GM23248 (cell line): ENCODE measurements at regions not wholly inside any gene's neighbourhood (a gene's known extent, or its start where the extent isn't known, plus 50 kb on each side); places are given as distances from the start of the nearest gene placed in this dataset.

ENCODE experiments used
- DNase-seq: peaks from one replicate; pipeline ENCODE4 v3.0.0-alpha.2; 2015
- H2AFZ ChIP-seq: fragments of 200-600 bp; sonication (generic); 2 replicates; pipeline ENCODE4 v1.6.1; 2016; ENCODE audit warnings: antibody characterized with exemption
- H3F3A ChIP-seq: fragments of 200-600 bp; sonication (generic); 2 replicates; pipeline ENCODE4 v1.6.1; 2016; ENCODE audit warnings: mild to moderate bottlenecking, antibody characterized with exemption, mixed run types; ENCODE audit not compliant: insufficient read depth
- H3K27ac ChIP-seq: fragments of 200-600 bp; sonication (generic); 2 replicates; pipeline ENCODE4 v1.5.1; 2016; ENCODE audit warnings: mild to moderate bottlenecking
- H3K27me3 ChIP-seq: fragments of 200-600 bp; sonication (generic); replicated peaks from 2 replicates; pipeline ENCODE4 v1.6.1; 2016; ENCODE audit warnings: mild to moderate bottlenecking; ENCODE audit not compliant: insufficient read depth
- H3K36me3 ChIP-seq: fragments of 200-600 bp; sonication (generic); 2 replicates; pipeline ENCODE4 v1.6.1; 2016; ENCODE audit warnings: low read depth, mild to moderate bottlenecking
- H3K4me1 ChIP-seq: fragments of 200-600 bp; sonication (generic); 2 replicates; pipeline ENCODE4 v1.6.1; 2016; ENCODE audit warnings: mild to moderate bottlenecking; ENCODE audit not compliant: insufficient read depth
- H3K4me2 ChIP-seq: fragments of 200-600 bp; sonication (generic); one replicate; pipeline ENCODE4 v1.6.1; 2016; ENCODE audit warnings: mild to moderate bottlenecking; ENCODE audit not compliant: unreplicated experiment
- H3K4me3 ChIP-seq: fragments of 200-600 bp; sonication (generic); 2 replicates; pipeline ENCODE4 v1.5.1; 2016; ENCODE audit warnings: mild to moderate bottlenecking
- H3K79me2 ChIP-seq: fragments of 200-600 bp; sonication (generic); 2 replicates; pipeline ENCODE4 v1.6.1; 2016; ENCODE audit warnings: mild to moderate bottlenecking; ENCODE audit not compliant: insufficient read depth
- H3K9ac ChIP-seq: fragments of 200-600 bp; sonication (generic); 2 replicates; pipeline ENCODE4 v1.6.1; 2016; ENCODE audit warnings: mild to moderate bottlenecking
- H3K9me2 ChIP-seq: fragments of 200-600 bp; sonication (generic); 2 replicates; pipeline ENCODE4 v1.6.1; 2016; ENCODE audit warnings: mixed run types, mild to moderate bottlenecking, moderate library complexity; ENCODE audit not compliant: insufficient read depth
- H3K9me3 ChIP-seq: fragments of 200-600 bp; sonication (generic); one replicate; pipeline ENCODE4 v1.6.1; 2017; ENCODE audit warnings: low read depth
- H4K20me1 ChIP-seq: fragments of 200-600 bp; sonication (generic); 2 replicates; pipeline ENCODE4 v1.6.0; 2016; ENCODE audit not compliant: insufficient read depth
- EZH2 ChIP-seq: fragments of 200-600 bp; sonication (generic); IDR thresholded peaks from 2 replicates; pipeline ENCODE4 v1.6.1; 2018; ENCODE audit warnings: antibody characterized with exemption, mild to moderate bottlenecking; ENCODE audit not compliant: insufficient read depth, poor library complexity, severe bottlenecking
- EZH2phosphoT487 ChIP-seq: fragments of 200-600 bp; sonication (generic); IDR thresholded peaks from 2 replicates; pipeline ENCODE4 v1.6.1; 2018; ENCODE audit warnings: antibody characterized with exemption, moderate library complexity, mild to moderate bottlenecking, low read depth; ENCODE audit not compliant: insufficient read depth
- WGBS, 2 experiments: methylation state at CpG; one replicate each; pipeline ENCODE4 v1.1.6; 2015 to 2017; ENCODE audit warnings: low lambda C conversion rate in 2 of 2, low coverage in 1 of 2; ENCODE audit errors: missing lambda C conversion rate in 2 of 2; 5-methylcytosine and 5-hydroxymethylcytosine counted together
- in situ Hi-C: fragments of 300-500 bp; cut with MboI; formaldehyde crosslinking; loops from 2 replicates; pipeline ENCODE4 v1.15.0; 2020

- no peak overlapping the region for H3K4me2 ChIP-seq
- no peak for DNase-seq
- no peaks in the 10 kb centered on the region for H3K9me3 ChIP-seq
- no peaks in the 10 kb centered on the region for H3F3A ChIP-seq
- no peak overlapping the region for H2AFZ ChIP-seq
- in situ Hi-C loops = no loop called here
- no peaks in the 10 kb centered on the region for H3K27me3 ChIP-seq
- no peak overlapping the region for H3K9ac ChIP-seq
- H3K79me2 ChIP-seq = no peaks in the 10 kb centered on the region
- H3K4me1 ChIP-seq = no peaks in the 10 kb centered on the region
- no peaks in the 10 kb centered on the region for H3K36me3 ChIP-seq
- H4K20me1 ChIP-seq = no peaks in the 10 kb centered on the region
- H3K27ac ChIP-seq = no peak overlapping the region
- TF ChIP-seq EZH2phosphoT487 = no peak
- no peak for TF ChIP-seq EZH2
- H3K4me3 ChIP-seq = no peak overlapping the region
- no peaks in the 10 kb centered on the region for H3K9me2 ChIP-seq
These were observed 447.9 kb upstream of the OPRM1 start for GRCh38 chr6:153591159-153591558.

- in situ Hi-C loops = no loop called here
- no peak for DNase-seq
- H3K9me2 ChIP-seq = no peaks in the 10 kb centered on the region
- no peaks in the 10 kb centered on the region for H4K20me1 ChIP-seq
- H3K79me2 ChIP-seq = no peaks in the 10 kb centered on the region
- no peak for TF ChIP-seq EZH2
- TF ChIP-seq EZH2phosphoT487 = no peak
- H3K36me3 ChIP-seq = no peaks in the 10 kb centered on the region
- H3K9me3 ChIP-seq = no peaks in the 10 kb centered on the region
- H3K9ac ChIP-seq = no peak overlapping the region
- H3K4me2 ChIP-seq = no peak overlapping the region
- H3K4me3 ChIP-seq = no peak overlapping the region
- no peak overlapping the region for H2AFZ ChIP-seq
- H3K27me3 ChIP-seq = no peaks in the 10 kb centered on the region
- no peak overlapping the region for H3K27ac ChIP-seq
- H3F3A ChIP-seq = no peaks in the 10 kb centered on the region
- no peaks in the 10 kb centered on the region for H3K4me1 ChIP-seq
These were observed 448.6 kb upstream of the OPRM1 start for GRCh38 chr6:153590411-153590810.

GRCh38 chr6:153588330-153588729 lies 450.7 kb upstream of the OPRM1 start:
- no peaks in the 10 kb centered on the region for H3K9me2 ChIP-seq
- DNase-seq = no peak
- H3K4me1 ChIP-seq = no peaks in the 10 kb centered on the region
- H3K9ac ChIP-seq = no peak overlapping the region
- no peaks in the 10 kb centered on the region for H3K79me2 ChIP-seq
- H3K4me3 ChIP-seq = no peak overlapping the region
- H3K36me3 ChIP-seq = no peaks in the 10 kb centered on the region
- no peaks in the 10 kb centered on the region for H3F3A ChIP-seq
- in situ Hi-C loops = no loop called here
- no peak overlapping the region for H2AFZ ChIP-seq
- WGBS, 2 experiments = 36 to 37% methylated on average over 3 of the region's 3 CpGs
- H3K27me3 ChIP-seq = no peaks in the 10 kb centered on the region
- no peak overlapping the region for H3K4me2 ChIP-seq
- no peak for TF ChIP-seq EZH2phosphoT487
- TF ChIP-seq EZH2 = no peak
- no peaks in the 10 kb centered on the region for H4K20me1 ChIP-seq
- no peaks in the 10 kb centered on the region for H3K9me3 ChIP-seq
- no peak overlapping the region for H3K27ac ChIP-seq

DNA sequence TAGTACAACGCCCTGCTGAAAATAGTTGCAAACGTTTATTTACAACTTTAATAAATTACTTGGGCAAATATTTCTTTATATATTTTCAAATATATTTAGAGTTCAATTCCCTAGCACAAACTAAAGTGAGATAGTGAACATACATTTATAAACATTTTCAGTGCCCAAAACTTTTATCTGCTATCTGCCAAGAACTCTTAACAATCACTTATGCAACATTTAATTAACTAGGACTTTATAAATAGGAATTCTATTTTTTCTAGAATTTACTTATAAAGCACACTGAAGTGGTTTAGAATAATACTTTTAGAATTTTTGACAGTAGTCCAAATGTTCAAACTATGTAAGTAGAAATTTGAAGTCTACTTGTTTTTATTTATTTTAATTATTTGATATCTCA lies 452.6 kb upstream of the RGS17 start:
- no peaks in the 10 kb centered on the region for H3K4me1 ChIP-seq
- H3K4me3 ChIP-seq = no peak overlapping the region
- H4K20me1 ChIP-seq = no peaks in the 10 kb centered on the region
- H3K79me2 ChIP-seq = no peaks in the 10 kb centered on the region
- H3K36me3 ChIP-seq = no peaks in the 10 kb centered on the region
- H3K9me3 ChIP-seq = no peaks in the 10 kb centered on the region
- H3K9me2 ChIP-seq = no peaks in the 10 kb centered on the region
- H3K9ac ChIP-seq = no peak overlapping the region
- H3K27ac ChIP-seq = no peak overlapping the region
- no peak overlapping the region for H2AFZ ChIP-seq
- TF ChIP-seq EZH2phosphoT487 (no peak), EZH2 (no peak)
- no peak overlapping the region for H3K4me2 ChIP-seq
- in situ Hi-C loops = no loop called here
- H3F3A ChIP-seq = no peaks in the 10 kb centered on the region
- whole genome bisulfite sequencing, 2 experiments = 49 to 53% methylated on average over 2 of the region's 2 CpGs
- H3K27me3 ChIP-seq = no peaks in the 10 kb centered on the region
- DNase-seq = no peak

DNA sequence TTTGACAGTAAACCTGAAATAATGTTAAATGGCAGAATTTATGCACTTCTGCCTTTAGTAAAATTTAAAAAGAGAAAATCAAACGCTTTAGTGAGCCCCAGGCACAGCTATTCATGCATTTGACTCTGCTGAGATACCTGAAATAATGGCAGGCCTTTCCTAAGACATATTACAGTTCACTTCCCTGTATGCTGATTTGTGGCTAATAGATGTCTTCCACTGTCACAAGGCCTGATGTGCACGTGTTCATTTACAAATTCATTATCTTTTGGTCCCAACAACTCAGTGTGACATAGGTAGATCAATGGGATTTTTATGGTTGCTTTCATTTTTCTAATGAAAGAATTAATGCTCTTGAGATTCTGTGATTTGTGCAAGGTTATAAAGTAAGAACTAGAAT lies 449.7 kb upstream of the RGS17 start:
- WGBS, 2 experiments = 11 to 20% methylated on average over 2 of the region's 2 CpGs
- no peak overlapping the region for H3K27ac ChIP-seq
- no peaks in the 10 kb centered on the region for H4K20me1 ChIP-seq

More for the DNA sequence above, 449.7 kb upstream of the RGS17 start:
- H3K4me1 ChIP-seq = no peaks in the 10 kb centered on the region
- H3K4me3 ChIP-seq = no peak overlapping the region
- H3K4me2 ChIP-seq = no peak overlapping the region
- DNase-seq = no peak
- TF ChIP-seq EZH2 (no peak), EZH2phosphoT487 (no peak)
- no peak overlapping the region for H3K9ac ChIP-seq
- no peaks in the 10 kb centered on the region for H3K79me2 ChIP-seq
- H3K9me3 ChIP-seq = no peaks in the 10 kb centered on the region
- no peaks in the 10 kb centered on the region for H3F3A ChIP-seq
- no peaks in the 10 kb centered on the region for H3K36me3 ChIP-seq
- in situ Hi-C loops = no loop called here
- no peaks in the 10 kb centered on the region for H3K9me2 ChIP-seq
- no peaks in the 10 kb centered on the region for H3K27me3 ChIP-seq
- no peak overlapping the region for H2AFZ ChIP-seq
